ENCODE measurements at regions not wholly inside any gene's neighbourhood (a gene's known extent, or its start where the extent isn't known, plus 50 kb on each side); places are given as distances from the start of the nearest gene placed in this dataset.
"Not testable (repeated sequence)": the region's sequence is repeated elsewhere in the genome, so short reads cannot be mapped to it uniquely, and the experiment has no call there.

- in situ Hi-C loops (cut with MboI; ENCODE audit: low sequenced_read_pairs): no loop called here
Measured at GRCh38 chr4:72887152-72887551, 182.4 kb downstream of the COX18 start.

DNA sequence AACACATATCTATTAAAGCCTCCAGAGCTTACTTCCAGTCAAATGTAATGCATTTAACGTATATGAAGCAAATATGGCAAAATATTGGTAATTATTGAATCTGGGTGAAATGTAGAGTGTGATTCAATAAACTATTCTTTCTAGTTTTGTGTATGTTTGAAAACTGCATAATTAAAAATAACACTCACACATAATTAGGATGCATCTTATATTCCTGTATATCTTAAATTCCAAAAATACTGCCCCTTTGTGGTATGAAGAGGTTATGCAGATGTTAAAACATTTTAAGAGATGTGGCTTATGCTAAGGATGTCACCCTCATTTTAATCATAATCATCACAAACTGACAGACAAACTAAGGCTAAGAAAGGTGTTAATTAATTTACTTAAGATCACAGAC lies 182.9 kb downstream of the COX18 start:
- in situ Hi-C loops (cut with MboI; ENCODE audit: low sequenced_read_pairs): no loop called here

DNA sequence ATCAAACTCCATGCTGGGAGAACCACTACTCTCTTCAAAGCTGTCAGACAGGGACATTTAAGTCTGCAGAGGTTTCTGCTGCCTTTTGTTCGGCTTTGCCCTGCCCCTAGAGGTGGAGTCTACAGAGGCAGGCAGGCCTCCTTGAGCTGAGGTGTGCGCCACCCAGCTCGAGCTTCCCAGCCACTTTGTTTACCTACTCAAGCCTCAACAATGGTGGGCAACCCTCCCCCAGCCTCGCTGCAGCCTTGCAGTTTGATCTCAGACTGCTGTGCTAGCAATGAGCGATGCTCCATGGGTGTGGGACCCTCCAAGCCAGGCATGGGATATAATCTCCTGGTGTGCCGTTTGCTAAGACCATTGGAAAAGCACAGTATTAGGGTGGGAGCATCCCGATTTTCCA lies 185.3 kb downstream of the COX18 start:
- in situ Hi-C loops (cut with MboI; ENCODE audit: low sequenced_read_pairs): not testable (repeated sequence)

GRCh38 chr4:72876946-72877345 lies 192.6 kb downstream of the COX18 start:
- in situ Hi-C loops (cut with MboI; ENCODE audit: low sequenced_read_pairs): no loop called here

GRCh38 chr4:72875545-72875944 lies 194.0 kb downstream of the COX18 start:
- in situ Hi-C loops (cut with MboI; ENCODE audit: low sequenced_read_pairs): no loop called here

GRCh38 chr4:72875138-72875537 lies 194.4 kb downstream of the COX18 start:
- in situ Hi-C loops (cut with MboI; ENCODE audit: low sequenced_read_pairs): no loop called here

- in situ Hi-C loops (cut with MboI; ENCODE audit: low sequenced_read_pairs): no loop called here
Measured at GRCh38 chr4:72864898-72865297, 204.6 kb downstream of the COX18 start.

- in situ Hi-C loops (cut with MboI; ENCODE audit: low sequenced_read_pairs): not testable (repeated sequence)
Measured at GRCh38 chr4:72864277-72864676, 205.2 kb downstream of the COX18 start.

DNA sequence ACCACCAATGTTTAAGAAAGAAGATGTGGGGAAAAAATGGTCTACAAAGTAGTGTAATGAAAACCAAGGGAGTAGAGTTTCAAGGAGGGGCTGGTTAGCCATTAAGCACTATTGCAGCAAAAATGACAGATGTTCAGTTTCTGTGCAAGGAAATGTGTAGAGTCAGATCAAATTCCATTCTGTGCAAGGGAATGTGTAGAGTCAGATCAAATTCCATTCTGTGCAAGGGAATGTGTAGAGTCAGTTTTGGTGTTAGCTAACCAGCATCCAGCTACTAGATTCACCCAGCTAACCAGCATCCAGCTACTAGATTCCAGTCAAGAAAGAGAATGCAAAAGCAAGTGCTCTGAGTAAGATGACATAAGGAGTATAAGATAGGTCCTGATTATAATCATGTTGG lies 208.8 kb downstream of the COX18 start:
- in situ Hi-C loops (cut with MboI; ENCODE audit: low sequenced_read_pairs): no loop called here

- in situ Hi-C loops (cut with MboI; ENCODE audit: low sequenced_read_pairs): no loop called here
Measured at GRCh38 chr4:72858328-72858727, 211.2 kb downstream of the COX18 start.

DNA sequence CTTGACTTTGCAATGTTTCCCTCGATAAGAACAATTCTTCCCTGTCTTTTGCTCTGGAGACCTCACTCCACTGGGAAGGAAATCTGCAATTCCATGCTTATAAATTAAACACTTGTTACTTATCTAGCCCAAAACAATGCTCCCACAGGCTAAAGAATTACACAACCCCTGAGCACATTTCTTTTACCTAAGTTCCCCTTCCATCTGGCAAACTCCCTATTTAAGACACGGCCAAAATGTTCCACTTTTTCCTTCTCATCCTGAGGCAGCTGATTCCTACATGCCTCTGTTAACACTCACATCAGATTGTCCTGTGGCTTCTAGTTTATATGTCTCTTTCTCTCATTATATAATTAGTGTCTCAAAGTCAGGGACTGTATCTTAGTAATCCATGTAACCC lies 211.7 kb downstream of the COX18 start:
- in situ Hi-C loops (cut with MboI; ENCODE audit: low sequenced_read_pairs): no loop called here

DNA sequence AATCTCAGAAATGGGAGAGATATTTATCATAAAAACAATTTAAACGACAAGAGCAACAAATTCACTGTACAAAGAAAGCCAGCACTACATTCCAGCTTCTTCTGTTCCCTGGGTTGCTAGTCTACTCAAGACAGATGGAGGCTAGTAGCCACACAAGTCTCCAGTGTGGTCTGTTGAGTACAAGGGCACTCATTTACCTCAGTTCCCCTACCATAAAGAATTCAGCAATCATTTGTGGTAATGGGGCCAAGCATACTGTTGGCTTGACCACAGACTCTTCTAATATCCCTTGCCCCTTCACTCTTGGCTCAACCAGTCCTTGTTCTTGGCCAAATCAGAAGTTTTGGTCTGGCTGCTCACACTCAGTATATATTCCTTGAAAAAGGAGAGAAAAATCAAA lies 212.3 kb downstream of the COX18 start:
- in situ Hi-C loops (cut with MboI; ENCODE audit: low sequenced_read_pairs): no loop called here

DNA sequence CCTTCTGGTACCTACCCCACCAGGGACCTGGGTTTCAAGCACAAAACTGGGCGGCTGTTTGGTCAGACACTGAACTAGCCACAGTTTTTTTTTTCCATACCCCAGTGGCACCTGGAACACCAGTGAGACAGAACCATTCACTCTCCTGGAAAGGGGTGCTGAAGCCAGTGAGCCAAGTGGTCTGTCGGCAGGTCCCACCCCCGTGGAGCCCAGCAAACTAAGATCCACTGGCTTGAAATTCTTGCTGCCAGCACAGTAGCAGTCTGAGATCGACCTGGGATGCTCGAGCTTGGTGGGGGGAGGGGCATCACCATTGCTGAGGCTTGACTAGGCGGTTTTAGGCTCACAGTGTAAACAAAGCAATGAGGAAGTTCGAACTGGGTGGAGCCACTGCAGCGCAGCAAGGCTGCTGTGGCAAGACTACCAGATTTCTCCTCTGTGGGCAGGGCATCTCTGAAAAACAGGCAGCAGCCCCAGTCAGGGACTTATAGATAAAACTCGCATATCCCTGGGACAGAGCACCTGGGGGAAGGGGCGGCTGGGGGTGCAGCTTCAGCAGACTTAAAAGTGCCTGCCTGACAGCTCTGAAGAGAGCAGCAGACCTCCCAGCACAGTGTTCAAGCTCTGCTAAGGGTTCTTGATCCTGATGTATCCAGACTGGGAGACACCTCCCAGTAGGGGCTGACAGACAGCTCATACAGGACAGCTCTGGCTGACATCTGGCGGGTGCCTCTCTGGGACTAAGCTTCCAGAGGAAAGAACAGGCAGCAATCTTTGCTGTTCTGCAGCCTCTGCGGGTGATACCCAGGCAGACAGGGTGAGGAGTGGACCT lies 223.0 kb downstream of the COX18 start:
- in situ Hi-C loops (cut with MboI; ENCODE audit: low sequenced_read_pairs): no loop called here

DNA sequence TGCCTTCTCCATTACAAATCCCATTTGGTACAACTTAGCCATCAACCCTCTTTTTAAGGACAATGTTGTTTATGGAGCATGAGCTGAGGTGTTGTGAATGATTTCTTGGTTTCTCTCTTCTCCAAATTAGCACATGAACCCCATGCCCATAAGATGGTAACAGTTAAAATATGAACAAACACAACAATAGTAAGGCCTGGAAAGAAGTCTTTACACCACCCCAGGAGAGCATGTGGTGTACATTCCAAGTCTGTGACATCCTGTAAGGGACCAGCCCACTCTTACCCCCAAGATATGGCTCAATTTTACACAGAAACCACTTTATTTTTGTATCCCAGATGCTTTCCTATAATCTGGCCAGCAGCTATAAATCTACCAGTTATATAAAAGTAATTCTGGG lies 226.1 kb downstream of the COX18 start:
- in situ Hi-C loops (cut with MboI; ENCODE audit: low sequenced_read_pairs): no loop called here

DNA sequence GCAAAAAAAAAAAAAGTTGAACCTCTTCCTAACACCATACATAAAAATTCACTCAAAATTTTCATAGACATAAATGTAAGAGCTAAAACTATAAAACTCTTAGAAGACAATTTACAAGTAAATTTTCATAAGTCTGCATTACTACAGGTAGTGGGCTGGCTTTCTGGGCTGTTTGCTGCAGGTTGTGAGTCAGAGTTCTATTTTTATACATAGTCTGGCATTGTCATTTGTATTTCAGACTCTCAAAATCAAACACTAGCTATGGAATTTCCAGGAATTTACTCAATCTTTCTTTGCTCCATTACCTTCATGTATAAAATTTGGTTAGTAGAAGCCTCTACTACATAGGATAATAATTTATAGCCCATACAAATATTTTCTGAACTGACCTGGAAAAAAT lies 227.2 kb downstream of the COX18 start:
- in situ Hi-C loops (cut with MboI; ENCODE audit: low sequenced_read_pairs): no loop called here

DNA sequence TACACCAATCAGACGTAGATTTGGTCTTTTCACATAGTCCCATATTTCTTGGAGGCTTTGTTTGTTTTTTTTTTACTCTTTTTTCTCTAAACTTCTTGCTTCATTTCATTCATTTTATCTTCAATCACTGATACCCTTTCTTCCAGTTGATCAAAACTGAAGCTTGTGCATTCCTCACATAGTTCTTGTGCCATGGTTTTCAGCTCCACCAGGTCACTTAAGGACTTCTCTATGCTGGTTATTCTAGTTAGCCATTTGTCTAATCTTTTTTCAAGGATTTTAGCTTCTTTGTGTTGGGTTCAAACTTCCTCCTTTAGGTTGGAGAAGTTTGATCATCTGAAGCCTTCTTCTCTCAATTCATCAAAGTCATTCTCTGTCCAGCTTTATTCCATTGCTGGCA lies 229.3 kb downstream of the COX18 start:
- in situ Hi-C loops (cut with MboI; ENCODE audit: low sequenced_read_pairs): not testable (repeated sequence)

- in situ Hi-C loops (cut with MboI; ENCODE audit: low sequenced_read_pairs): no loop called here
Measured at GRCh38 chr4:72828864-72829263, 240.7 kb downstream of the COX18 start.

DNA sequence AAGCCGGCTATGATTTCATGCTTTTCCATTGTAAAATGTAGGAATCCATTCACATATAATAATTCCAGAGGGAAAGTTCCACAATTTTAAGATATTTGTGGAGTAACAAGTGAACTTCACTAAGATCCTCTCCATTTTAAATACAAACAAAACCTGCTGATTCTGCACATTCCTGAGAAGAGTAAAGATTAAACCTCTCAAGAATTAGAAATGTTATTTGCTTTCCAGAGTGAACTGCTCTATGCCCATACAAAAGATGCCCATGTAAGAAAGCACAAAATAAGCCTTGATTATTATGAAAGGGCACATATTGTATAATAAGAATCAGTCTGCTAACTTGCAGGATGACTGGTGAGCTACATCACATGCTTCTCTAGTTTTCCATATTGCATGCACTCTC lies 241.5 kb downstream of the COX18 start:
- in situ Hi-C loops (cut with MboI; ENCODE audit: low sequenced_read_pairs): no loop called here

- in situ Hi-C loops (cut with MboI; ENCODE audit: low sequenced_read_pairs): no loop called here
Measured at GRCh38 chr4:72820107-72820506, 249.4 kb downstream of the COX18 start.

- in situ Hi-C loops (cut with MboI; ENCODE audit: low sequenced_read_pairs): no loop called here
Measured at GRCh38 chr4:72817012-72817411, 248.0 kb upstream of the ADAMTS3 start.

DNA sequence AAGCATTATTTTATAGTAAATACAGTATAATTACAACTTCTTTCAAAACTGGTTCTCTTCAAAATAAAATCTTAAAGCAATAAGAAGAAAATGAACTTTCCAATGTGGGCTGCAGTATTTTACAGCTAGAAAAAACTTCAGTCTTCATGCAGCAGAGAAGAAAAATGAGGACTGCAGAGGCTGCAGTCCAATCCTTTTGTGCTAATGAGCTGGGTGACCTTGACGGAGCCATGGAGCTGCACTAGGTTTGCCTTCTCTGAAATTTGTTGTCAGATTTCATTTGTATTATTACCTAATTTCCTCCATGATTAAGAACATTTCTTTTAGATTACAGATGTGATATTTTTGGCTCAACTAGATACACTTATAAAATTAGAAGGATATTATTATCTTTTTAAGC lies 245.2 kb upstream of the ADAMTS3 start:
- in situ Hi-C loops (cut with MboI; ENCODE audit: low sequenced_read_pairs): no loop called here

DNA sequence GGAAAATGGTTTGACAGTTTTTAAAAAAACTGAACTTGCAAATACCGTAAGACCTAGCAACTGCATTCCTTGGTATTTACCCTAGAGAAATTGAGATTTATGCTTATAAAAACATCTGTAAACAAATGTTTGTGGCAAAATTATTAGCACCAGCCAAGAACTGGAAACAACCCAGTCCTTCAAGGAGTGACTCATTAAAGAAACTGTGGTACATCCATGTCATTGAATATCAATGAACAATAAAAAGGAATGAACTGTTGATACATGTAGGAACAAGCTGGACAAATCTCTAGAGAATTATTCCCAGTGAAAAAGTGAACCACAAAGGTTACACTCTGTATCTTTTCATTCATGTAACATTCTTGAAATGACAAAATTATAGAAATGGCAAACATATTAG lies 240.2 kb upstream of the ADAMTS3 start:
- in situ Hi-C loops (cut with MboI; ENCODE audit: low sequenced_read_pairs): no loop called here

DNA sequence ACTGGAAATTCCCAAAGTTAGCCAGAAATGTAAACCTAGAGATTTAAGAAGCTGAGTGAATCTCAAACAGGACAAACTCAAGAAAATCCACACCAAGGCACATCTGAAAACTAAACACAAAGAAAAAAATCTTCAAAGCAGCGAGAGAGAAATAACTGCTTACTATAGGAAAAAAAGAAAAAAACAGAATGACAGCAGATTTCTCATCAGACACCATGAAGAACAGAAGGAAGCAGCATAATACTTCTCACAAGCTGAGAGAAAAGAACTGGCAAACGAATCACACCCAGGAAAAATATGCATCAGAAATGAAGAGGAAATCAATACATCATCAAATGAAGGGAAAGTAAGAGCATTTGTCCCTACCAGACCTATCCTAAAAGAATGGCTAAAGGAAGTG lies 236.3 kb upstream of the ADAMTS3 start:
- in situ Hi-C loops (cut with MboI; ENCODE audit: low sequenced_read_pairs): no loop called here
